ENCODE measurements at regions not wholly inside any gene's neighbourhood (a gene's known extent, or its start where the extent isn't known, plus 50 kb on each side); places are given as distances from the start of the nearest gene placed in this dataset.

GRCh38 chr4:56106180-56107147, 157.7 kb downstream of the CEP135 start:
- TF ChIP-seq GABPA (IDR thresholded peaks at IDR 0.05; ENCODE audit: low read depth) (no peak), REST (IDR thresholded peaks at IDR 0.05; ENCODE audit: insufficient replicate concordance, low read depth) (no peak), SPI1 (IDR thresholded peaks at IDR 0.05; ENCODE audit: borderline replicate concordance, low read depth) (no peak), POLR2AphosphoS5 (IDR thresholded peaks at IDR 0.05; ENCODE audit: low read depth) (no peak), CTCF (IDR thresholded peaks at IDR 0.05; ENCODE audit: insufficient read depth, low read length) (no peak)

GRCh38 chr4:56104188-56104587, 155.4 kb downstream of the CEP135 start:
- H3K27me3 ChIP-seq (ENCODE audit: insufficient read depth, poor library complexity, severe bottlenecking) = no peaks in the 10 kb centered on the region

More at GRCh38 chr4:56106180-56107147, 157.7 kb downstream of the CEP135 start:
- Histone ChIP-seq H3K27ac (replicated peaks) (no peak overlapping the region), H3K4me3 (replicated peaks; ENCODE audit: insufficient read depth, low read length) (no peak overlapping the region), H3K27me3 (ENCODE audit: insufficient read depth, poor library complexity, severe bottlenecking) (no peaks in the 10 kb centered on the region)
- DNase-seq (ENCODE audit: low read depth in 1 of 2, low spot score in 1 of 2) = no peak

More at GRCh38 chr4:56104188-56104587, 155.4 kb downstream of the CEP135 start:
- TF ChIP-seq CTCF (IDR thresholded peaks at IDR 0.05; ENCODE audit: insufficient read depth, low read length) = no peak
- TF ChIP-seq REST (IDR thresholded peaks at IDR 0.05; ENCODE audit: insufficient replicate concordance, low read depth) = no peak
- no peak for DNase-seq (ENCODE audit: low read depth in 1 of 2, low spot score in 1 of 2)
- H3K4me3 ChIP-seq (replicated peaks; ENCODE audit: insufficient read depth, low read length) = no peak overlapping the region
- H3K27ac ChIP-seq (replicated peaks) = no peak overlapping the region
